Activated naive CD8-positive, alpha-beta T cell treated with anti-CD3 and anti-CD28 coated beads, Interleukin-2, amount 50 U/mL, for 24 hours (primary cell): ENCODE measurements at regions not wholly inside any gene's neighbourhood (a gene's known extent, or its start where the extent isn't known, plus 50 kb on each side); places are given as distances from the start of the nearest gene placed in this dataset.
"Not testable (repeated sequence)": the region's sequence is repeated elsewhere in the genome, so short reads cannot be mapped to it uniquely, and the experiment has no call there.

ENCODE experiments used
- ATAC-seq: fragments of 150-1000 bp; cut with Tn5 transposase; one replicate; pipeline ENCODE4 v1.10.0; 2021
- DNase-seq: peaks from one replicate; pipeline ENCODE4 v3.0.0; 2021
- H3K27ac Mint-ChIP-seq: one replicate; pipeline ENCODE4 v1.8.0; 2021; ENCODE audit warnings: mild to moderate bottlenecking, mixed read lengths
- H3K27me3 Mint-ChIP-seq: one replicate; pipeline ENCODE4 v1.8.0; 2021; ENCODE audit warnings: mixed read lengths
- H3K36me3 Mint-ChIP-seq: one replicate; pipeline ENCODE4 v1.8.0; 2021; ENCODE audit warnings: low read depth, mixed read lengths
- H3K4me1 Mint-ChIP-seq: one replicate; pipeline ENCODE4 v1.8.0; 2021; ENCODE audit warnings: mixed read lengths
- H3K4me3 Mint-ChIP-seq: one replicate; pipeline ENCODE4 v1.8.0; 2021; ENCODE audit warnings: mild to moderate bottlenecking, moderate library complexity, mixed read lengths
- H3K9me3 Mint-ChIP-seq: one replicate; pipeline ENCODE4 v1.8.0; 2021; ENCODE audit warnings: mixed read lengths

DNA sequence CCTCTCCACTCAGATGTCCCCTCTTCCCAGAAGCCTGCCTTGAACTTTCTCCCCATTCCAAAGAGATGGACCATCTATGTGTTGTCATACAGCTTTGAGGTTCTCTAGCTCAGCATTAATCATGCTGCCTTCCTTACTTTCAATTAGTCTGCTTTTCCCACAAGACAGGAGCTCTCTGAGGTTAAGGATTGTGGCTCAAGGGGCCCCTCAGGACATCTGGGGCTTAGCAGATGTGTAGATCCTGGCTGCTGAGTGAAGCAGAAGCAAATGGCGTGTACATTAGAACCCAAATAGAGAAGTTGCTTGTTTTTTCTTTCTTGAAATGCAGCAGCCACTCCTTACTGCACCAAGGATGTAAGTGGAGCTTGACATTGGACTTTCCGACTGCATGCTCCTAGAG is 330.5 kb upstream of the TNRC6C start:
- ATAC-seq (no peak), DNase-seq (no peak)
- Mint-ChIP-seq H3K4me1 (no peaks in the 10 kb centered on the region), H3K27me3 (peaks cover 6% of the 10 kb centered on the region), H3K36me3 (no peaks in the 10 kb centered on the region), H3K4me3 (no peak overlapping the region), H3K9me3 (peaks cover 14% of the 10 kb centered on the region), H3K27ac (no peak overlapping the region)

DNA sequence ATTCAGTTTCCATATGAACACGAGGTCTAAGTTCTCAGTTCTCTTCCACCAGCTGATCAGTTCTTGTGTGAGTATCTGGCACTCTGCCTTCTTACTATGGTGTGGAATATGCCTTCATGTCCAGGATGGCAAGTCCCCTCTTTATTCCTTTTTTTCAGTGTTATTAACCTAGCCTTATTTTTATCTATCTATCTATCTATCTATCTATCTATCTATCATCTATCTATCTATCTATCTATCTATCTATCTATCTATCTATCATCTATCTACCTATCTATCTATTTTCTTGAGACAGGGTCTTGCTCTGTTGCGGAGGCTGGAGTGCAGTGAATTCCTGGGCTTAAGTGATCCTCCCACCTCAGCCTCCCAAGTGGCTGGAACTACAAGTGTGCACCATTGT is 329.2 kb upstream of the TNRC6C start:
- H3K4me3 Mint-ChIP-seq, H3K27me3 Mint-ChIP-seq, DNase-seq, ATAC-seq, H3K36me3 Mint-ChIP-seq, H3K4me1 Mint-ChIP-seq, H3K27ac Mint-ChIP-seq: not testable (repeated sequence)
- peaks cover 14% of the 10 kb centered on the region for H3K9me3 Mint-ChIP-seq

DNA sequence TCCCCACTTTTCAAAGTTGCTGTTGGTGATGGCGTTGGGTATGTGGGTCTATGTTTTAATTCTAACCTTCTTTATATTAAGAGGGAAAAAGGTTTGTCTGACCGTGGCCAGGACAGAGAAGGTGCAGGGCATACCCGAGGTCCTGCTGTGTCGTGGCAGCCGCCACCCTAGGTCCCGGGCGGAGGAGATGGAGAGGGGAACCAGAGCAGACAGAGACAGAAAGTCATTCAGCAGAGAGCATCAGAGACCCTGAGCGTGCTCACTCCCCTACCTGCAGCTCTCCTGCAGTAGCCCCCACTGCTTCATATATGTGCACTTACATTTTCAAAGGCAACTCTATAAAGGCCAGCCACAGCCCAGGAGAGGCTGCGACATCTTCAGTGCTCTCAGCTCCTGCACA is 327.2 kb upstream of the TNRC6C start:
- H3K4me3 Mint-ChIP-seq: no peak overlapping the region
- no peaks in the 10 kb centered on the region for H3K36me3 Mint-ChIP-seq
- no peak overlapping the region for H3K27ac Mint-ChIP-seq
- ATAC-seq (no peak), DNase-seq (no peak)
- peaks cover 23% of the 10 kb centered on the region for H3K4me1 Mint-ChIP-seq
- H3K27me3 Mint-ChIP-seq: peaks cover 6% of the 10 kb centered on the region
- H3K9me3 Mint-ChIP-seq: peaks cover 14% of the 10 kb centered on the region

DNA sequence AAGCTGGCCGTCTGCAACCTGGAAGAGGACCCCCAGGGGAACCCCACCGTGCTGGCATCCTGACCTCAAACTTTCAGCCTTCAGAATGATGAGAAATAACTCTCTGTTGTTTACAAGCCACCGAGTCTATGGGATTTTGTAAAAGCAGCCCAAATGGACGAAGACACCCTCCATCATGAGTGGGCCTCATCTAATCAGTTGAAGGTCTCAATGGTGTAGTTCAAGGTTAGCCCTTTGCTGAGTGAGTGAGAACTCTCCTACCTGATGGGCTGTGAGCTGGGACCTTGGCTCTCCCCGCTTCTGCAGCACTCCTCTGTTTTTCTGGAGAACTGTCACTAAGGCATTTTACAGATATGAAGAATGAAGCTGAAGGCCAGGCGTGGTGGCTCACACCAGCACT is 325.9 kb upstream of the TNRC6C start:
- peaks cover 4% of the 10 kb centered on the region for H3K27me3 Mint-ChIP-seq
- no peak overlapping the region for H3K4me3 Mint-ChIP-seq
- H3K36me3 Mint-ChIP-seq: no peaks in the 10 kb centered on the region
- ATAC-seq: no peak
- no peak overlapping the region for H3K27ac Mint-ChIP-seq
- H3K4me1 Mint-ChIP-seq: peaks cover 23% of the 10 kb centered on the region
- peaks cover 4% of the 10 kb centered on the region for H3K9me3 Mint-ChIP-seq
- no peak for DNase-seq

DNA sequence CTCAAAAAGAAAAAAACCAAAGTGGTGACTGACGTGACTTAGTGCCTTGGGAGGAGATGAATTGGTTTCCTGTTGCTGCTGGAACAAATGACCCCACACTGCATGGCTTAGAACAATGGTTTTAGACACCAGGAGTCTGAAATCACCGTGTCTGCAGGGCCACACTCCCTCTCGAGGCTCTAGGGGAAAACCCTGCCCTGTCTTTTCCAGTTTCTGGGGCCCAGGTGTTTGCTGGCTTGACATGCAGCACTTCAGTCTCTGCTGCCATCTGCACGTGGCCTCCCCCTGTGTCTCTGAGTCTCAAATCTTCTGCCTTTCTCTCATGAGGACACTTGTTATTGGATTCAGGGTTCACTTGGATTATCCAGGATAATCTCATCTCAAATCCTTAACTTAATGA is 323.8 kb upstream of the TNRC6C start:
- no peaks in the 10 kb centered on the region for H3K27me3 Mint-ChIP-seq
- H3K4me3 Mint-ChIP-seq: no peak overlapping the region
- H3K27ac Mint-ChIP-seq: peak overlapping the region; percentile 78
- ATAC-seq (peak; percentile 98), DNase-seq (peak; percentile 57)
- H3K36me3 Mint-ChIP-seq: no peaks in the 10 kb centered on the region
- H3K9me3 Mint-ChIP-seq: no peaks in the 10 kb centered on the region
- peaks cover 23% of the 10 kb centered on the region for H3K4me1 Mint-ChIP-seq

DNA sequence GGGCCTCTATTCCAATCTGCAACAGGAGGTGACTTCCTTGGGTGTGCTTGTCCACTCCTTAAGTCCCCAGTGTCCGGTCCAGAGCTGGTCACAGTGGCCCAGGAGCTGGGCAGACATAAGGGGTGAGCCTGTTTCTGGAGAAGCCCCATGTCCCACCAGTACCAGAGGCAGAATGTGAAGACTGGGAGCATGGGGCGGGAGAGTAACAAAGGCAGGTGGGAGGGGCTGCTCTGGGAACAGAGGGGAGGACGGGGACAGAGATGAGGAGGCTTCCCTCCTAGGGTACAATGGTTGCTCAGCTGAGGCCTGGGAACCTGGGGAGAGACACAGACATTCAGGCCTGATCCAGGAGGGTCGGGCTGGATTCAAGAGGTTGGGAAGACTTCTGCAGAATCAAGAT is 323.3 kb upstream of the TNRC6C start:
- Mint-ChIP-seq H3K27ac (peak overlapping the region; percentile 78), H3K4me3 (no peak overlapping the region)

DNA sequence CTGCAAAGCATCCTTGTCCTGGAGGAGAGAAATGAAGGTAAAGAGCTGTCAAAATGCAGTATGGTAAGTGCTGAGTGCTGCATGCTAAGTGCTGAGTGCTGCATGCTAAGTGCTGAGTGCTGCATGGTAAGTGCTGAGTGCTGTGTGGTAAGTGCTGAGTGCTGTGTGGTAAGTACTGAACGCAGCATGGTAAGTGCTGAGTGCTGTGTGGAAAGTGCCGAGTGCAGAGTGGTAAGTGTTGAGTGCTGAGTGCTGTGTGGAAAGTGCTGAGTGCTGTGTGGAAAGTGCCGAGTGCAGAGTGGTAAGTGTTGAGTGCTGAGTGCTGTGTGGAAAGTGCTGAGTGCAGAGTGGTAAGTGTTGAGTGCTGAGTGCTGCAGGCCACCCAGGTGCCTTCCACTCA is 322.7 kb upstream of the TNRC6C start:
- ATAC-seq, H3K27me3 Mint-ChIP-seq, H3K9me3 Mint-ChIP-seq, H3K36me3 Mint-ChIP-seq, H3K4me3 Mint-ChIP-seq, DNase-seq, H3K27ac Mint-ChIP-seq: not testable (repeated sequence)
- H3K4me1 Mint-ChIP-seq: peaks cover 23% of the 10 kb centered on the region

More for the DNA sequence above, 323.3 kb upstream of the TNRC6C start:
- H3K27me3 Mint-ChIP-seq: peaks cover 1% of the 10 kb centered on the region
- DNase-seq (no peak), ATAC-seq (no peak)
- H3K36me3 Mint-ChIP-seq: no peaks in the 10 kb centered on the region
- H3K9me3 Mint-ChIP-seq: no peaks in the 10 kb centered on the region
- H3K4me1 Mint-ChIP-seq: peaks cover 23% of the 10 kb centered on the region

DNA sequence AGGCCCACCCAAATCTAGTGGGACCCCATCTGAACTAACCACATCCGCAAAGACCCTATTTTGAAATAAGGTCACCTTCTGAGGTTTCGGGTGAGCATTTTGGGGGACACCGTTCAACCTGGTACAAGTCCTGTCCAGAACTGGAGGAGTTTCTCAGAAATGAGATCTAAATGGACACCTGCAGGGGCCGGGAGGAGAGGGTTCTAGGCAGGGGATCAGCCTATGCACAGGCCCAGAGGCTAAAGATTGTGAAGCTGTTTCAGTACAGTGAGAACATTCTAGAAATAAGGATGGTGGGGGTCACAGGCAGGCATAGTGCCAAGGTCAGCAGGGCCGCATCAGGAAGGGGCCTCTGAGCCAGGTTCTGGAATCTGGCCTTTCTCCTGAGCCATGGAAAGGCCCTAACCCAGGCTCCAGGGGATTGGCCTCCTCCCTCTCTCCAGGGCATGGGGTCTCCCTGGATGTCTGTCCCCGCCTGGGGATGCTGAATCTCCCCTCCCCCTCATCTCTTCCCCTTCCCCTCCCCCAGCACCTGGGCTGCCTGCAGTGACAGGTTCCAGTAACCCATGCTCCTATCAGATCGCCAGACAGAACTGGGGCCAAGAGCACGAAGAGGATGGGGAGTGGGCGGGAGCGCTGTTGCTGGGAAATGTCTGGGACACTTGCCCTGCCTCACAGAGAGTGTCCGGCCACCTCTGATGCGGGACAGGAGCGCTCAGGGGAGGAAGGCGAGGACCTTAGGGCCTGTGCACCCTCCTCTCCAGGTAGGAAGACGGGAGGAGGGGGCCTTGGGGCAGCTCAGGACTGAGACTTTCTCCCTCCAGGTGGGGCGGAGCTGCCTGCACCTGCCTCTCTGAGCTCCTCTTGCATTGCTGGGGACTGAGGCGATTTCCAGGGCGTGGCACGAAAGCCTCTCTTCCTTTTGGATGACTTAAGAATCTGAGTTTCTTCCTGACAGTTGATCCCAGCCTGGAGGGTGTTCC is 321.4 kb upstream of the TNRC6C start:
- no peaks in the 10 kb centered on the region for H3K9me3 Mint-ChIP-seq
- no peak overlapping the region for H3K27ac Mint-ChIP-seq
- DNase-seq (no peak), ATAC-seq (no peak)
- H3K4me3 Mint-ChIP-seq: no peak overlapping the region
- H3K27me3 Mint-ChIP-seq: peaks cover 12% of the 10 kb centered on the region
- no peaks in the 10 kb centered on the region for H3K36me3 Mint-ChIP-seq
- peaks cover 23% of the 10 kb centered on the region for H3K4me1 Mint-ChIP-seq

DNA sequence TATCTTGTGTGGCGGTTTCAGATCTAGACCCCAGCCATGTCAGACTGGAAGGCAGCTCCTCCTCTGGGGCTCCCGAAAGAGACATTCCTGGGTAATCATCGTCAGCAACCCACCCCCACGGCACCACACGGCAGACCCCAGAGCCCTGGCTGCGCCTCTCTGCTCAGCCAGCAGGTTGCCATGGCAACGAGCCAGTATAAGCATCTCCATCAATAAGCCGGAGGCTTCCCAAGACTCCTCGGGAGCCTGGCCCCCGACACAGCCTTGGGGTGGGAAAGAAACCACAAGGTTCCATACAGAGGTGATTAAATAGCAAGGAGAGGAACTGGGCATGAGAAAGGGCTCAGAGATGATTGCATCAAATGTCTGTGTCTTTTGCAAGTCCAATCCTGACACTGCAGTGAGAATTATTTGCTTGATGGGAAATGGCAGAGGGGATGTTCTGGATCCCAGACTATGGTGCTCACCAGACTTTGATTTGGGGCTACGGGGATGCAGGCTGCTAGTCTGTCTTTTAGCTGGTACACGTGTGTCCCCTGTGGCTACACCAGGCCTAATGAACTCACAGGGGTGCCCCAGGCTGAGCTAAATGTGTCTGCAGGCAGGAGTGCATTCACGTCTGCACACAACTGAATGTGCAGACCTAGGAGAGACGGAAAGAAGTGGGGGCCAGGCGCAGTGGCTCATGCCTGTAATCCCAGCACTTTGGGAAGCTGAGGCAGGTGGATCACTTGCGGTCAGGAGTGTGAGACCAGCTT is 320.5 kb upstream of the TNRC6C start:
- H3K27ac Mint-ChIP-seq: no peak overlapping the region
- peaks cover 12% of the 10 kb centered on the region for H3K27me3 Mint-ChIP-seq
- H3K9me3 Mint-ChIP-seq: no peaks in the 10 kb centered on the region
- DNase-seq (no peak), ATAC-seq (no peak)
- H3K36me3 Mint-ChIP-seq: no peaks in the 10 kb centered on the region
- peaks cover 23% of the 10 kb centered on the region for H3K4me1 Mint-ChIP-seq
- no peak overlapping the region for H3K4me3 Mint-ChIP-seq

DNA sequence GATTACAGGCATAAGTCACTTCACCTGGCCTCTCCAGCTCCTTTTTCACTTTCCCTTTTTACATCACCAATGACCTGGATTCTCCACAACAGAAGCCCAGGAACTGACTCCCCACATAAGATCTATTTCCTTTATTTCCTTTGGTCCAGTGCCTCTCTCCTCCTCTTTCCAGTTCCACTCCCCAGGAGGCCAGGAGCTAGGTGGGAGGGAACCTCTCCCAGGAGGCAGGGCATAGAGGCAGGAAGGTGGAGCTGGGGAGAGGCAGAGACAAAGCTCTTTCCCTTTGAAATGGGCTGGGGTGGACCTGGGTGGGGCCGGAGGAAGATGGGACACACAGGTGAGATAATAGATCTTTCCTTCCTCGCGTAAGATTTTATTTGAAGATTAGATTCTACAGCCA is 318.3 kb upstream of the TNRC6C start:
- no peak for DNase-seq
- Mint-ChIP-seq H3K4me3 (no peak overlapping the region), H3K9me3 (no peaks in the 10 kb centered on the region), H3K27me3 (peaks cover 12% of the 10 kb centered on the region), H3K4me1 (peaks cover 17% of the 10 kb centered on the region), H3K36me3 (no peaks in the 10 kb centered on the region), H3K27ac (no peak overlapping the region)
- ATAC-seq: no peak

DNA sequence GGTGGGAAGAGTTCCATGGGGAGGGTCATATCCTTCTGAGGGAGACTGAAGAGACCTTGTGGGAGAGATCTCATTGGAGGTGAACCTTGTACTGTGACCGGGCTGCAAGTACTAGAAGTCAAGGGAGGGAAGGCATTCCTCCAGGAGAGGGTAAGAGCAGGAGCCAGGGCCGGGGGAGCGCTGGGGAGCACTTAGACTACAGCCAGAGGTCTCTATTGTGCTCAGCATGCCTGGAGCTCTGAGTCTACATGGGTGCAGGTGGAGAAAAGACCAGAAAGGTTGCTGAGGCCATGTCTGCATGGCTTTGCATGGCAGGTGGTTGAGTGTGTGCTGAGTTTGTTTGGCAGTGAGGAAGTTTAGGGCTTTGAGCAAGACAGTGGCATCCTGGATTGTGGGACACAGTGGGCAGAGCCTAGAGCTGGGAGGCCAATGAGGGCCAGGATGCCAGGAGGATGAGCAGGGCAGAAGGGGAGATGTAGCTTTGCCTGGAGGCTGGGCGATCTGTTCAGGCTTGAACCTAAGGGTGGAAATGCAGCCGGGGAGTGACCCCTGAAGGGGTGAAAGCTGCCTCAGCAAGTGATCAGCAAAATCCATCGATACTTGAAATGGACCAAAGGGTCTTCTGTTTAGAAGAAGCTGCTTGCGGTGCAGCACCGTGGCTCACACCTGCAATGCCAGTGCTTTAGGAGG is 317.4 kb upstream of the TNRC6C start:
- Mint-ChIP-seq H3K27ac (no peak overlapping the region), H3K27me3 (peaks cover 12% of the 10 kb centered on the region), H3K36me3 (no peaks in the 10 kb centered on the region), H3K4me1 (peaks cover 16% of the 10 kb centered on the region), H3K9me3 (no peaks in the 10 kb centered on the region), H3K4me3 (no peak overlapping the region)
- DNase-seq: no peak
- ATAC-seq: no peak

DNA sequence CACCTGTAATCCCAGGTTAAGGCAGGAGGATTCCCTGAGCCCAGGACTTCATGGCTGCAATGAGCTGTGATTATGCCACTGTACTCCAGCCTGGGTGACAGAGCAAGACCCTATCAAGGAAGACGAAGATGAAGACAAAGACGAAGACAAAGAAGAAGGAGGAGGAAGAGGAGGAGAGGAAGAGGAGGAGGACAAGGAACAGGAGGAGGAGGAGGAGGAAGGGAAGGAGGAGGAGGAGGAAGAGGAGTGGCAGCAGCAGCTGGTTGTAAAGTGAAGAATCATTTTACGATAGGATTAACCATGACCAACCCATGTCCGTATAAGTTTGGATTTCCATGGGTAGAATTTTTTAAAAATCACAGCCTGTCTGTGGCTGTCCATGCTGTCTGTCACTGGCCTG is 316.8 kb upstream of the TNRC6C start:
- Mint-ChIP-seq H3K27me3 (peaks cover 12% of the 10 kb centered on the region), H3K36me3 (no peaks in the 10 kb centered on the region), H3K4me3 (no peak overlapping the region), H3K4me1 (peaks cover 18% of the 10 kb centered on the region), H3K9me3 (no peaks in the 10 kb centered on the region), H3K27ac (no peak overlapping the region)
- no peak for ATAC-seq
- no peak for DNase-seq

DNA sequence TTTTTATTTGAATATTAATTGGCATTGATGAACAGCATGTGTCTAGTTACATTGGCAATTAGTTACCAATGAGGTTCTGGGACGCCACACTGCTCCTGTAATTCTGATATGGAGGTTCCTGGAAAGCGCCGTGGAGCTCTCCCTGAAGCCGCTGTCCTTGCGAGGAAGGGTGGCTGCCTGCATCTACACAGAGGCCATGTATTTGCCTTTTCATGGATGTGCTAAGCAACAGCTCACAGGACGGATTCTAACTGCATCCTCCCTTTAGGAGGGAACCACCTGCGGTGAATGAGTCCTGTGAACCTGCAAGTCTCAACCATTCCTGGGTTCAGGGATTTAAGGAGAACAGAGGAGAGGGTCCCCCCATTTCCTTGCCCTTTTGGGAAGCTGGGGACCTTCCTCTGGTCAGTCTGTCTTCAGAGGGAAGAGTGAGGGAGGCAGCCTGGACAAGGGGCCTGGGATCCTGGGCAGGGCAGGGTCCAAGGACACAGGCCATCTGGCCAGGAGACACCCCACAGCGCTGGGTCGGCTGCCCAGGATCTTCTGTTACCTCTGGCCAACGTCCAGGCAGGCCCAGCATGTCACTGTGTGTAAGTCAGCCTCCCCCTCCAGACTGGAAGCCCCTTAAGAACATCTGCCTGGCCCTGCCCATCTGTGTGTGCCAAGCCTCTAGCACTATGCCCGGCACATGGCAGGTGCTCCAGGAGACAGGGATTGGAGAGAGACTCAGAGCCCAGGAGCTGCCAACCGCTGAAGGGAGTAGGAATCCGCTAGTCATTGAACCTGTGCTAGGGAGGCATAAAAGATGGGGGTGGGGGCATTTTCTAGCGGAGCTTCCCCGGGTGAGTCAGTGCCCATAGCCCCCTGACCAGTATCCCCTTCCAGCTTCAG is 314.1 kb upstream of the TNRC6C start:
- Mint-ChIP-seq H3K4me3 (peak overlapping the region; percentile 74), H3K27ac (peak overlapping the region; percentile 56), H3K27me3 (peaks cover 12% of the 10 kb centered on the region), H3K9me3 (no peaks in the 10 kb centered on the region), H3K36me3 (no peaks in the 10 kb centered on the region), H3K4me1 (peaks cover 20% of the 10 kb centered on the region)
- DNase-seq (no peak), ATAC-seq (no peak)
